IMR-90 (cell line): ENCODE measurements at regions not wholly inside any gene's neighbourhood (a gene's known extent, or its start where the extent isn't known, plus 50 kb on each side); places are given as distances from the start of the nearest gene placed in this dataset.

Source experiments
- ATAC-seq: fragments of 200-7000 bp; cut with Tn5 transposase; 2 replicates; pipeline ENCODE4 v1.9.1; 2020; ENCODE audit warnings: low read depth, mild to moderate bottlenecking, moderate library complexity
- BruUV-seq: library from RNA; stranded (reverse); fragments of 400-500 nt; replicated peaks from 2 replicates; lab custom pipeline; 2021; lab: Mats Ljungman, UMichigan
- CTCF ChIA-PET: fragments of 300-600 bp; formaldehyde crosslinking; extraction: SDS; loops from one replicate; lab custom pipeline; 2021; ENCODE audit warnings: antibody characterized with exemption; lab: Yijun Ruan, JAX
- POLR2A ChIA-PET: fragments of 300-600 bp; sonication (Branson Sonifier 250); formaldehyde crosslinking; loops from one replicate; lab custom pipeline; 2022; ENCODE audit warnings: antibody characterized with exemption; ENCODE audit not compliant: unreplicated experiment; lab: Charles Lee
- DNase-seq: peaks from one replicate; pipeline ENCODE4 v3.0.0; 2013
- H2AFZ ChIP-seq: replicated peaks from 2 replicates; pipeline ENCODE3; 2013; ENCODE audit warnings: low read length, mild to moderate bottlenecking; ENCODE audit not compliant: poor library complexity
- H2AK5ac ChIP-seq: 2 replicates; pipeline ENCODE4 v1.6.1; 2013; ENCODE audit warnings: low read depth, low read length, inconsistent platforms
- H2AK9ac ChIP-seq: replicated peaks from 2 replicates; pipeline ENCODE3; 2013; ENCODE audit warnings: mild to moderate bottlenecking, low read depth, low read length, moderate library complexity; ENCODE audit not compliant: poor library complexity
- H2BK120ac ChIP-seq: 2 replicates; pipeline ENCODE4 v1.6.1; 2013; ENCODE audit warnings: low read depth, low read length, inconsistent platforms
- H2BK15ac ChIP-seq: 3 replicates; pipeline ENCODE4 v1.6.1; 2013; ENCODE audit warnings: low read depth, low read length, inconsistent platforms
- H2BK20ac ChIP-seq: 2 replicates; pipeline ENCODE4 v1.6.1; 2013; ENCODE audit warnings: low read depth, mild to moderate bottlenecking, inconsistent platforms, low read length, moderate library complexity
- H2BK5ac ChIP-seq: 2 replicates; pipeline ENCODE4 v1.6.1; 2013; ENCODE audit warnings: mild to moderate bottlenecking, low read depth, low read length, inconsistent platforms; ENCODE audit not compliant: poor library complexity, severe bottlenecking
- H3K14ac ChIP-seq: replicated peaks from 2 replicates; pipeline ENCODE4 v1.6.1; 2013; ENCODE audit warnings: low read depth, low read length, inconsistent platforms
- H3K18ac ChIP-seq: 2 replicates; pipeline ENCODE4 v1.6.1; 2013; ENCODE audit warnings: low read depth, low read length, control low read depth
- H3K23ac ChIP-seq: 2 replicates; pipeline ENCODE4 v1.6.1; 2013; ENCODE audit warnings: low read depth, low read length, inconsistent platforms
- H3K27ac ChIP-seq: 2 replicates; pipeline ENCODE4 v1.5.1; 2013; ENCODE audit warnings: mild to moderate bottlenecking, control low read depth, low read length; ENCODE audit not compliant: insufficient read depth
- H3K27me3 ChIP-seq: 2 replicates; pipeline ENCODE4 v1.6.1; 2013; ENCODE audit warnings: low read length; ENCODE audit not compliant: control insufficient read depth, insufficient read depth
- H3K36me3 ChIP-seq: 2 replicates; pipeline ENCODE4 v1.6.1; 2013; ENCODE audit warnings: low read length, mixed read lengths; ENCODE audit not compliant: control insufficient read depth, insufficient read depth
- H3K4ac ChIP-seq: 2 replicates; pipeline ENCODE4 v1.6.1; 2013; ENCODE audit warnings: low read depth, low read length, inconsistent platforms
- H3K4me1 ChIP-seq: 2 replicates; pipeline ENCODE4 v1.6.1; 2013; ENCODE audit warnings: low read length, mixed read lengths; ENCODE audit not compliant: control insufficient read depth, insufficient read depth
- H3K4me2 ChIP-seq: 2 replicates; pipeline ENCODE4 v1.6.1; 2013; ENCODE audit warnings: low read depth, mild to moderate bottlenecking, control low read depth, low read length, moderate library complexity
- H3K4me3 ChIP-seq: 2 replicates; pipeline ENCODE4 v1.5.1; 2013; ENCODE audit warnings: low read depth, mild to moderate bottlenecking, control low read depth, low read length, moderate library complexity; ENCODE audit not compliant: insufficient read depth
- H3K56ac ChIP-seq: 2 replicates; pipeline ENCODE4 v1.6.1; 2013; ENCODE audit warnings: low read length, inconsistent platforms; ENCODE audit not compliant: insufficient read depth; ENCODE audit errors: extremely low read depth
- H3K79me1 ChIP-seq, 2 experiments: 2 replicates each; pipeline ENCODE4 v1.6.1; 2013; ENCODE audit warnings: low read length in 2 of 2, inconsistent platforms in 1 of 2, low read depth in 1 of 2
- H3K9ac ChIP-seq: 2 replicates; pipeline ENCODE4 v1.6.1; 2013; ENCODE audit warnings: low read depth, low read length, control low read depth
- H3K9me1 ChIP-seq: 2 replicates; pipeline ENCODE4 v1.6.1; 2013; ENCODE audit warnings: low read length, inconsistent platforms; ENCODE audit not compliant: insufficient read depth
- H3K9me3 ChIP-seq: 2 replicates; pipeline ENCODE4 v1.6.1; 2013; ENCODE audit warnings: low read length; ENCODE audit not compliant: control insufficient read depth, insufficient read depth
- H4K20me1 ChIP-seq: 2 replicates; pipeline ENCODE4 v1.6.1; 2013; ENCODE audit warnings: low read length, inconsistent platforms; ENCODE audit not compliant: insufficient read depth
- H4K5ac ChIP-seq: 2 replicates; pipeline ENCODE4 v1.6.1; 2013; ENCODE audit warnings: mild to moderate bottlenecking, low read depth, low read length, control low read depth
- H4K8ac ChIP-seq, 2 experiments: 2 replicates each; pipeline ENCODE4 v1.6.1; 2013; ENCODE audit warnings: low read depth in 2 of 2, low read length in 2 of 2, control low read depth in 1 of 2, inconsistent platforms in 1 of 2
- H4K91ac ChIP-seq: 2 replicates; pipeline ENCODE4 v1.6.1; 2013; ENCODE audit warnings: low read depth, low read length, inconsistent platforms; ENCODE audit not compliant: insufficient read depth
- BHLHE40 ChIP-seq: fragments of 150-350 bp; IDR thresholded peaks from 2 replicates; pipeline ENCODE4 v1.6.1; 2016; ENCODE audit warnings: mild to moderate bottlenecking, low read depth, low read length
- CEBPB ChIP-seq: IDR thresholded peaks from 2 replicates; pipeline ENCODE4 v1.6.1; 2012; ENCODE audit warnings: low read depth, low read length, improper control_type of control experiment
- CHD1 ChIP-seq: IDR thresholded peaks from 2 replicates; pipeline ENCODE4 v1.6.1; 2012; ENCODE audit warnings: low read depth, low read length, improper control_type of control experiment
- CTCF ChIP-seq: conservative IDR thresholded peaks from 2 replicates; pipeline ENCODE4 v1.5.1; 2012; ENCODE audit warnings: mild to moderate bottlenecking, low read depth, low read length, improper control_type of control experiment
- ELK1 ChIP-seq: fragments of 150-350 bp; IDR thresholded peaks from 2 replicates; pipeline ENCODE4 v1.6.1; 2016; ENCODE audit warnings: low read depth, mild to moderate bottlenecking, low read length, moderate library complexity, borderline replicate concordance
- FOS ChIP-seq: fragments of 150-350 bp; IDR thresholded peaks from 2 replicates; pipeline ENCODE4 v1.6.1; 2016; ENCODE audit warnings: low read depth, low read length
- MAFK ChIP-seq: IDR thresholded peaks from 2 replicates; pipeline ENCODE4 v1.6.1; 2012; ENCODE audit warnings: low read depth, low read length, improper control_type of control experiment
- MAZ ChIP-seq: IDR thresholded peaks from 2 replicates; pipeline ENCODE4 v1.6.1; 2012; ENCODE audit warnings: low read depth, mild to moderate bottlenecking, low read length, improper control_type of control experiment, moderate library complexity, borderline replicate concordance
- MXI1 ChIP-seq: IDR thresholded peaks from 2 replicates; pipeline ENCODE4 v1.6.1; 2012; ENCODE audit warnings: low read depth, mild to moderate bottlenecking, low read length, moderate library complexity, borderline replicate concordance
- NFE2L2 ChIP-seq: fragments of 150-350 bp; IDR thresholded peaks from 2 replicates; pipeline ENCODE4 v1.6.1; 2016; ENCODE audit warnings: low read depth, mild to moderate bottlenecking, low read length
- POLR2A ChIP-seq: IDR thresholded peaks from 2 replicates; pipeline ENCODE4 v1.6.1; 2012; ENCODE audit warnings: mild to moderate bottlenecking, low read depth, low read length
- RAD21 ChIP-seq: IDR thresholded peaks from 2 replicates; pipeline ENCODE4 v1.6.1; 2012; ENCODE audit warnings: low read length, improper control_type of control experiment
- RCOR1 ChIP-seq: IDR thresholded peaks from 2 replicates; pipeline ENCODE4 v1.6.1; 2012; ENCODE audit warnings: mild to moderate bottlenecking, low read length, improper control_type of control experiment; ENCODE audit not compliant: insufficient replicate concordance
- RFX5 ChIP-seq: IDR thresholded peaks from 2 replicates; pipeline ENCODE4 v1.8.0; 2012; ENCODE audit warnings: low read depth, mild to moderate bottlenecking, low read length, moderate library complexity
- SMC3 ChIP-seq: fragments of 150-350 bp; IDR thresholded peaks from 2 replicates; pipeline ENCODE4 v1.6.1; 2016; ENCODE audit warnings: low read depth, mild to moderate bottlenecking, antibody characterized with exemption, low read length, moderate library complexity
- USF2 ChIP-seq: fragments of 150-350 bp; IDR thresholded peaks from 2 replicates; pipeline ENCODE4 v1.6.1; 2017; ENCODE audit warnings: mild to moderate bottlenecking, antibody characterized with exemption, low read length, low read depth
- WGBS, 2 experiments: methylation state at CpG; one replicate each; pipeline versions ENCODE4 v1.1.5 to v1.1.7; 2013; ENCODE audit warnings: missing lambda C conversion rate in 2 of 2; ENCODE audit not compliant: insufficient read length in 1 of 2; ENCODE audit errors: extremely low coverage in 2 of 2; 5-methylcytosine and 5-hydroxymethylcytosine counted together
- dilution Hi-C: fragments of 300-500 bp; cut with HindIII; formaldehyde crosslinking; loops from one replicate; pipeline ENCODE4 v1.14.3; 2018; ENCODE audit warnings: low sequenced_read_pairs; ENCODE audit not compliant: unreplicated experiment
- in situ Hi-C: fragments of 300-500 bp; cut with MboI; formaldehyde crosslinking; loops from 3 replicates; pipeline ENCODE4 v1.14.3; 2019; ENCODE audit warnings: low sequenced_read_pairs, inconsistent platforms, mixed read lengths
- intact Hi-C: fragments of 100-400 bp; cut with micrococcal nuclease; formaldehyde crosslinking; loops from 2 replicates; pipeline ENCODE4 v1.10.0; 2022

DNA sequence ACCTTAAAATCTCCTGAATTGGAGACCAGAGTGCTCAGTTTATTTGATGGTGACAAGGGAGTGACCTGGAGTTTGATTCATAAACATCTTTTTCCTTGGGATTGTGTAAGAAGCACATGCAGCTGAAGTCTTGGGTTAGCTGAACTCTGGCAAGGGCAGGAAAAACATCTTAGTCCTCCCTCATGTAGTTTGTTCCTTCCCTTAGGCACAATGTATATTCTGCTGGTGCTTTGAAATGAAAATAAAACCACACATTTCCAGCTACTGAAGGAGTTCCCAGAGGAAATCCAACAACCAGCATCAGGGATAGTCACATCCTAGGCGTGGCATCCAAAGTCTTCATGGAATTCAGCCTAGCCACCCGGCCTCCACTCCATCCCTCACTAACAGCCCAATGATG is 95.2 kb upstream of the PAPPA start:
- ChIA-PET CTCF (no interaction called here), POLR2A (no interaction called here)
- Histone ChIP-seq H2BK120ac (peak overlapping the region; percentile 8; the same call in 1 of the 2 replicates), H3K23ac (no peak overlapping the region), H4K91ac (no peak overlapping the region), H3K27me3 (no peaks in the 10 kb centered on the region), H3K4me2 (no peak overlapping the region), H3K4me1 (peaks cover 2% of the 10 kb centered on the region; the same call in 1 of the 2 replicates), H4K5ac (peak overlapping the region; percentile 2; the same call in 1 of the 2 replicates), H3K56ac (no peak overlapping the region), H3K27ac (peak overlapping the region; percentile 71; the same call in 1 of the 2 replicates), H2BK15ac (peak overlapping the region; percentile 74; the same call in 1 of the 3 replicates), H3K14ac (peak overlapping the region; percentile 33), H3K9me3 (no peaks in the 10 kb centered on the region), H2BK5ac (no peak overlapping the region), H4K8ac (peak overlapping the region; percentile 4 to 16; a peak in 1 of 4 replicates), H3K9me1 (no peaks in the 10 kb centered on the region), H3K4me3 (no peak overlapping the region), H2BK20ac (peak overlapping the region; percentile 29; the same call in 1 of the 2 replicates), H2AFZ (no peak overlapping the region), H2AK9ac (no peak overlapping the region), H4K20me1 (no peaks in the 10 kb centered on the region), H3K18ac (peak overlapping the region; percentile 13; the same call in 1 of the 2 replicates), H2AK5ac (no peak overlapping the region), H3K36me3 (no peaks in the 10 kb centered on the region), H3K79me1 (no peaks in the 10 kb centered on the region), H3K4ac (peak overlapping the region; percentile 17; the same call in 1 of the 2 replicates), H3K9ac (no peak overlapping the region)
- dilution Hi-C loops, result no loop called here
- WGBS, 2 experiments, result 100% methylated on average over 1 of the region's 2 CpGs; no CpG with 5 or more reads in 1 of the 2 experiments
- TF ChIP-seq MAZ (no peak), ELK1 (no peak), FOS (no peak), RFX5 (no peak), NFE2L2 (no peak), SMC3 (no peak), CEBPB (no peak), MAFK (no peak), CHD1 (no peak), RAD21 (no peak), MXI1 (no peak), RCOR1 (no peak), USF2 (no peak), POLR2A (no peak), CTCF (no peak), BHLHE40 (no peak)
- ATAC-seq (no peak; the same call in 1 of the 2 replicates), DNase-seq (no peak)
- in situ Hi-C loops, result no loop called here
- intact Hi-C loops, result no loop called here
- BruUV-seq, result no TSS peak
